Pancreas (tissue), 10 donors: ENCODE measurements at regions not wholly inside any gene's neighbourhood (a gene's known extent, or its start where the extent isn't known, plus 50 kb on each side); places are given as distances from the start of the nearest gene placed in this dataset.

Experiments
- ATAC-seq, 4 donors: fragments of 200-7000 bp; cut with Tn5 transposase; one replicate each; pipeline versions ENCODE4 v1.8.0 to v1.9.1; 2020; ENCODE audit warnings: mild to moderate bottlenecking in 4 of 4, moderate library complexity in 4 of 4
- DNase-seq, 6 donors: peaks; one replicate each; pipeline ENCODE4 v3.0.0-alpha.2; 2020
- FAIRE-seq: peaks from 2 replicates; lab custom pipeline; 2012; peaks lifted over from hg19 to GRCh38; lab: Jason Lieb, UNC
- H3K27ac ChIP-seq, 4 donors: fragments of 200-600 bp; sonication (generic); 1 replicate in 3 of 4; 2 replicates in 1 of 4; pipeline versions ENCODE4 v1.5.0 to v1.8.0; 2020
- H3K27me3 ChIP-seq, 4 donors: fragments of 200-600 bp; one replicate each; pipeline ENCODE4 v1.8.0; 2021
- H3K36me3 ChIP-seq, 3 donors: fragments of 200-600 bp; sonication (generic) in 1 of 3; one replicate each; pipeline versions ENCODE4 v1.5.0 to v1.8.0; 2020 to 2021
- H3K4me1 ChIP-seq, 3 donors: fragments of 200-600 bp; one replicate each; pipeline ENCODE4 v1.8.0; 2021
- H3K4me3 ChIP-seq, 4 donors: fragments of 200-600 bp; sonication (generic) in 2 of 4; one replicate each; pipeline versions ENCODE4 v1.5.0 to v1.8.0; 2020 to 2021
- H3K9me3 ChIP-seq, 4 donors: fragments of 200-600 bp; one replicate each; pipeline ENCODE4 v1.8.0; 2021
- WGBS, 2 donors: extraction: QIAGEN DNeasy Blood & Tissue Kit; methylation state at CpG; one replicate each; pipeline ENCODE4 v1.1.7; 2013; 5-methylcytosine and 5-hydroxymethylcytosine counted together
- intact Hi-C, 3 donors: fragments of 100-400 bp; cut with DNase I; formaldehyde crosslinking; loops; one replicate each; pipeline versions ENCODE4 v1.11.1 to v1.14.2; 2022
- TF ChIP-seq, protein P1 (sequence below), 4 donors: fragments of 200-600 bp; sonication (generic) in 3 of 4; IDR thresholded peaks; one replicate each; pipeline versions ENCODE4 v1.5.0 to v1.8.0; 2021; ENCODE audit warnings: antibody characterized with exemption in 4 of 4
- donor health status: healthy with polysubstance abuse.
- donor health status: DM: no; HTN: no; CAD: no; lungs with moderate emphysema.
- donor health status: DM: no; HTN: no; CAD: no.
- donor health status: control.
- donor health status: control.
- donor health status: Bipolar disorder and iron deficiency.
- donor health status: DM: yes; HTN: yes; CAD: no.
- donor health status: DM: no; HTN: no; CAD: no.
- donor health status: DM: no; HTN: no; CAD: no.
- donor health status: DM: yes; HTN: yes; CAD: no.

DNA sequence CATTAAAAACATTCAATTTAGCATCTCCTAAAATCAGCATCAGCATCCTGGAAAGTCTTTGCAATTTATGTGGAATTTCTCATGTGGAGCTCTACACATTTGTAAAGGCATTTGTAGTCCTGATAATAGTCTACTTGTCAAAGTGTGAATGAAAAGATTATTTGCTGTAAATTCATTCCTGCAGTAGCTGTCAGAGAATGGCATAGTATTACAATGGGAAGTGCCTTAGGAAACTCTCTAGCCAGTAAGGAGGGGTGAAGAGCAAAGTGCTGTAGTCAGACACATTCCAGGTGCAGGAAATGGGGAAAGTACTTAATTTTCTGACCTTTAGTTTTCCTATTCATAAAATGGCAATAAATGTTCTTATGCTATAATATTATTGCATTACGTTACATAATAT lies 627.9 kb downstream of the KCTD16 start:
- no peak overlapping the region for H3K27ac ChIP-seq
- TF ChIP-seq, protein P1, sequence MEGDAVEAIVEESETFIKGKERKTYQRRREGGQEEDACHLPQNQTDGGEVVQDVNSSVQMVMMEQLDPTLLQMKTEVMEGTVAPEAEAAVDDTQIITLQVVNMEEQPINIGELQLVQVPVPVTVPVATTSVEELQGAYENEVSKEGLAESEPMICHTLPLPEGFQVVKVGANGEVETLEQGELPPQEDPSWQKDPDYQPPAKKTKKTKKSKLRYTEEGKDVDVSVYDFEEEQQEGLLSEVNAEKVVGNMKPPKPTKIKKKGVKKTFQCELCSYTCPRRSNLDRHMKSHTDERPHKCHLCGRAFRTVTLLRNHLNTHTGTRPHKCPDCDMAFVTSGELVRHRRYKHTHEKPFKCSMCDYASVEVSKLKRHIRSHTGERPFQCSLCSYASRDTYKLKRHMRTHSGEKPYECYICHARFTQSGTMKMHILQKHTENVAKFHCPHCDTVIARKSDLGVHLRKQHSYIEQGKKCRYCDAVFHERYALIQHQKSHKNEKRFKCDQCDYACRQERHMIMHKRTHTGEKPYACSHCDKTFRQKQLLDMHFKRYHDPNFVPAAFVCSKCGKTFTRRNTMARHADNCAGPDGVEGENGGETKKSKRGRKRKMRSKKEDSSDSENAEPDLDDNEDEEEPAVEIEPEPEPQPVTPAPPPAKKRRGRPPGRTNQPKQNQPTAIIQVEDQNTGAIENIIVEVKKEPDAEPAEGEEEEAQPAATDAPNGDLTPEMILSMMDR (IDR thresholded peaks at IDR 0.05), result no peak
- H3K36me3 ChIP-seq, result no peaks in the 10 kb centered on the region
- H3K27me3 ChIP-seq, result no peaks in the 10 kb centered on the region
- ATAC-seq, result no peak
- DNase-seq, result no peak
- no peak overlapping the region for H3K4me3 ChIP-seq
- 87 to 89% methylated on average over 1 of the region's 1 CpG for WGBS, 2 donors
- H3K9me3 ChIP-seq, result no peaks in the 10 kb centered on the region
- H3K4me1 ChIP-seq, result no peaks in the 10 kb centered on the region
- FAIRE-seq, result no peak
- intact Hi-C loops, result no loop called here

DNA sequence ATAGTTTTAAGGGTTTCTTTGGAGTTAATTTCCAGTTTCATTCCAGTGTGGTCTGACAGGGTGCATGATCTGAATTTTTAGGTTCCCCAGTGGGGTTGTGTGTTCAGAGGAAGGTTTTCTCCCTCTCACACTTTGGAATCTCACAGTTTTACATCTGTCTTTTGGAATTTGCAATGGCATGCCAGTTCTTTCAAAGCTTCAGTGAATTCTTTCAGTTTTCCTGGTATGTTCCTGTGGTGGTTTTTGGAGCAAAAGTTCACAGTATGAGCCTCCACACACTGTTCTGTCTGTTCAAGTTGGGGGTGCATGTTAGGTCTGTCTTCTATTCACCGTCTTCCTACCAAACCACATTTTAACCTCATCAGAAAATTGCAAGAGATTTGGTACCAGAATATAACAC lies 624.2 kb downstream of the KCTD16 start:
- ATAC-seq (no peak), FAIRE-seq (no peak), DNase-seq (no peak)
- H3K27me3 ChIP-seq, result no peaks in the 10 kb centered on the region
- 90 to 96% methylated on average over 1 of the region's 1 CpG for WGBS, 2 donors
- intact Hi-C loops, result no loop called here
- H3K9me3 ChIP-seq, result no peaks in the 10 kb centered on the region
- no peaks in the 10 kb centered on the region for H3K4me1 ChIP-seq
- H3K4me3 ChIP-seq, result no peak overlapping the region
- TF ChIP-seq, protein P1 (IDR thresholded peaks at IDR 0.05), result no peak
- H3K27ac ChIP-seq, result no peak overlapping the region
- no peaks in the 10 kb centered on the region for H3K36me3 ChIP-seq

DNA sequence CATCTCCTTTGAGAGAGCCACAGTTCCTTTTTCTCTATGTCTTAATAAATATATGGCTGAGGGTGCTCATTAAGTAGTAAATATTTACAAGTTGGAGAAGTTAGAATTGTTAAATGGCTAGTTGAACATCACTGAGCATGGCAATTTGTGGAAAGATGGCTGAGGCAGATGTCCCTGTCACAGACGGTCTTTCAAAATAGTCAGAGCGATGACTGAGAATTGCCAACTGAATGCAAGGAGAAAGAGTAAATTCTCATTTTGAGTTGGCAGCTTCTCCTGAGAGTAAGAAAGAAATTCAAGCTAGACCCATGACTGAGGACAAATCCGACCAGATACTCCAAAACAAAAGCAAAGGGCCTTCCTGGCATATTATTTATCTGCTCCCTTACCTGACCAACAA lies 617.9 kb downstream of the KCTD16 start:
- intact Hi-C loops, result no loop called here

DNA sequence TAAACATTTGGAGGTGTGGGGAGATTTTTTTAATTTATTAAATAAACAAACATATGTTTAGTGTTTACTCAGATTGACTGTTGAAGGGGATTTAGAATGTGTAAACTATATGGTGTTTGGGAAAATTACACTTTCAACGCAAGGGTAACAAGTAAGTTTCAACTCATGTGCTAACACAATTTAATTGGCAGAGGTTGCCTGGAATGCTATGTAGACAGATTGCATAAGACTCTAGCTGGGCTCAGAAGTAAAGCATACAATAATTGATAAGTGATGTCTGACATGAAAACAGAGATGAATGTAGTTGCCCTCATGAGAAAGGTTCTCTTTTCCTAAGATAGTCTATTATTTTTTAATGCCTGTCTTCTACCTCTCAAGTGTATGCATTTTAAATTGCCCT lies 617.4 kb downstream of the KCTD16 start:
- ATAC-seq (no peak), FAIRE-seq (no peak), DNase-seq (no peak)
- 61 to 69% methylated on average over 1 of the region's 1 CpG for WGBS, 2 donors
- Histone ChIP-seq H3K4me1 (no peaks in the 10 kb centered on the region), H3K36me3 (no peaks in the 10 kb centered on the region), H3K9me3 (no peaks in the 10 kb centered on the region), H3K27ac (no peak overlapping the region), H3K27me3 (no peaks in the 10 kb centered on the region), H3K4me3 (no peak overlapping the region)
- intact Hi-C loops, result no loop called here
- TF ChIP-seq, protein P1 (IDR thresholded peaks at IDR 0.05), result no peak

More for the DNA sequence above, 617.9 kb downstream of the KCTD16 start:
- no peak for DNase-seq
- no peak for FAIRE-seq
- WGBS, 2 donors, result 84 to 90% methylated on average over 3 of the region's 3 CpGs
- Histone ChIP-seq H3K27ac (no peak overlapping the region), H3K27me3 (no peaks in the 10 kb centered on the region), H3K9me3 (no peaks in the 10 kb centered on the region), H3K36me3 (no peaks in the 10 kb centered on the region), H3K4me3 (no peak overlapping the region), H3K4me1 (no peaks in the 10 kb centered on the region)
- TF ChIP-seq, protein P1 (IDR thresholded peaks at IDR 0.05), result no peak
- ATAC-seq, result no peak

DNA sequence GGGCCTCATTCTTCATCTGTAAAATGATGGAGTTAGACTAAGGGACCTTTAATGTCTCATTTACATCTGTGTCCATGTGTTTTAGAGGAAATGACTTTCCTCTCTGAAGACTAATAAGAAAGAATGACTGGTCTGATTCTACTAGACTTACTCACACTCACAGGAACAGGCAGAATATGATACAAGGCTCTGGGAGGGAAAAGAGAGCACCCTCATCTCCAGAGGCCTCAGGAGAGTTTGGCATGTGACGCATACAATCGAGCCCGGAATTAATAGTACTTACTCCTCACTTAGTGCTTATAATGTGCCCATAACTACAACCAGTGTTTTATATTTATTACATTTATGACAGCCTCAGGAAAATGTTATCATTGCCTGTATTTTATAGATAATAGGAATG lies 608.7 kb downstream of the KCTD16 start:
- no peaks in the 10 kb centered on the region for H3K4me1 ChIP-seq
- WGBS, 2 donors, result 89 to 99% methylated on average over 3 of the region's 3 CpGs
- no peaks in the 10 kb centered on the region for H3K9me3 ChIP-seq
- H3K27ac ChIP-seq, result no peak overlapping the region
- intact Hi-C loops, result no loop called here
- H3K27me3 ChIP-seq, result no peaks in the 10 kb centered on the region
- no peak for DNase-seq
- no peak for FAIRE-seq
- H3K4me3 ChIP-seq, result no peak overlapping the region
- ATAC-seq, result no peak
- no peaks in the 10 kb centered on the region for H3K36me3 ChIP-seq
- TF ChIP-seq, protein P1 (IDR thresholded peaks at IDR 0.05), result no peak
